IMR-90 (cell line): ENCODE measurements at regions not wholly inside any gene's neighbourhood (a gene's known extent, or its start where the extent isn't known, plus 50 kb on each side); places are given as distances from the start of the nearest gene placed in this dataset.

Source experiments
- ATAC-seq: fragments of 200-7000 bp; cut with Tn5 transposase; 2 replicates; pipeline ENCODE4 v1.9.1; 2020; ENCODE audit warnings: low read depth, mild to moderate bottlenecking, moderate library complexity
- BruUV-seq: library from RNA; stranded (reverse); fragments of 400-500 nt; replicated peaks from 2 replicates; lab custom pipeline; 2021; lab: Mats Ljungman, UMichigan
- CTCF ChIA-PET: fragments of 300-600 bp; formaldehyde crosslinking; extraction: SDS; loops from one replicate; lab custom pipeline; 2021; ENCODE audit warnings: antibody characterized with exemption; lab: Yijun Ruan, JAX
- POLR2A ChIA-PET: fragments of 300-600 bp; sonication (Branson Sonifier 250); formaldehyde crosslinking; loops from one replicate; lab custom pipeline; 2022; ENCODE audit warnings: antibody characterized with exemption; ENCODE audit not compliant: unreplicated experiment; lab: Charles Lee
- DNase-seq: peaks from one replicate; pipeline ENCODE4 v3.0.0; 2013
- H2AFZ ChIP-seq: replicated peaks from 2 replicates; pipeline ENCODE3; 2013; ENCODE audit warnings: low read length, mild to moderate bottlenecking; ENCODE audit not compliant: poor library complexity
- H2AK5ac ChIP-seq: 2 replicates; pipeline ENCODE4 v1.6.1; 2013; ENCODE audit warnings: low read depth, low read length, inconsistent platforms
- H2AK9ac ChIP-seq: replicated peaks from 2 replicates; pipeline ENCODE3; 2013; ENCODE audit warnings: mild to moderate bottlenecking, low read depth, low read length, moderate library complexity; ENCODE audit not compliant: poor library complexity
- H2BK120ac ChIP-seq: 2 replicates; pipeline ENCODE4 v1.6.1; 2013; ENCODE audit warnings: low read depth, low read length, inconsistent platforms
- H2BK15ac ChIP-seq: 3 replicates; pipeline ENCODE4 v1.6.1; 2013; ENCODE audit warnings: low read depth, low read length, inconsistent platforms
- H2BK20ac ChIP-seq: 2 replicates; pipeline ENCODE4 v1.6.1; 2013; ENCODE audit warnings: low read depth, mild to moderate bottlenecking, inconsistent platforms, low read length, moderate library complexity
- H2BK5ac ChIP-seq: 2 replicates; pipeline ENCODE4 v1.6.1; 2013; ENCODE audit warnings: mild to moderate bottlenecking, low read depth, low read length, inconsistent platforms; ENCODE audit not compliant: poor library complexity, severe bottlenecking
- H3K14ac ChIP-seq: replicated peaks from 2 replicates; pipeline ENCODE4 v1.6.1; 2013; ENCODE audit warnings: low read depth, low read length, inconsistent platforms
- H3K18ac ChIP-seq: 2 replicates; pipeline ENCODE4 v1.6.1; 2013; ENCODE audit warnings: low read depth, low read length, control low read depth
- H3K23ac ChIP-seq: 2 replicates; pipeline ENCODE4 v1.6.1; 2013; ENCODE audit warnings: low read depth, low read length, inconsistent platforms
- H3K27ac ChIP-seq: 2 replicates; pipeline ENCODE4 v1.5.1; 2013; ENCODE audit warnings: mild to moderate bottlenecking, control low read depth, low read length; ENCODE audit not compliant: insufficient read depth
- H3K27me3 ChIP-seq: 2 replicates; pipeline ENCODE4 v1.6.1; 2013; ENCODE audit warnings: low read length; ENCODE audit not compliant: control insufficient read depth, insufficient read depth
- H3K36me3 ChIP-seq: 2 replicates; pipeline ENCODE4 v1.6.1; 2013; ENCODE audit warnings: low read length, mixed read lengths; ENCODE audit not compliant: control insufficient read depth, insufficient read depth
- H3K4ac ChIP-seq: 2 replicates; pipeline ENCODE4 v1.6.1; 2013; ENCODE audit warnings: low read depth, low read length, inconsistent platforms
- H3K4me1 ChIP-seq: 2 replicates; pipeline ENCODE4 v1.6.1; 2013; ENCODE audit warnings: low read length, mixed read lengths; ENCODE audit not compliant: control insufficient read depth, insufficient read depth
- H3K4me2 ChIP-seq: 2 replicates; pipeline ENCODE4 v1.6.1; 2013; ENCODE audit warnings: low read depth, mild to moderate bottlenecking, control low read depth, low read length, moderate library complexity
- H3K4me3 ChIP-seq: 2 replicates; pipeline ENCODE4 v1.5.1; 2013; ENCODE audit warnings: low read depth, mild to moderate bottlenecking, control low read depth, low read length, moderate library complexity; ENCODE audit not compliant: insufficient read depth
- H3K56ac ChIP-seq: 2 replicates; pipeline ENCODE4 v1.6.1; 2013; ENCODE audit warnings: low read length, inconsistent platforms; ENCODE audit not compliant: insufficient read depth; ENCODE audit errors: extremely low read depth
- H3K79me1 ChIP-seq, 2 experiments: 2 replicates each; pipeline ENCODE4 v1.6.1; 2013; ENCODE audit warnings: low read length in 2 of 2, inconsistent platforms in 1 of 2, low read depth in 1 of 2
- H3K9ac ChIP-seq: 2 replicates; pipeline ENCODE4 v1.6.1; 2013; ENCODE audit warnings: low read depth, low read length, control low read depth
- H3K9me1 ChIP-seq: 2 replicates; pipeline ENCODE4 v1.6.1; 2013; ENCODE audit warnings: low read length, inconsistent platforms; ENCODE audit not compliant: insufficient read depth
- H3K9me3 ChIP-seq: 2 replicates; pipeline ENCODE4 v1.6.1; 2013; ENCODE audit warnings: low read length; ENCODE audit not compliant: control insufficient read depth, insufficient read depth
- H4K20me1 ChIP-seq: 2 replicates; pipeline ENCODE4 v1.6.1; 2013; ENCODE audit warnings: low read length, inconsistent platforms; ENCODE audit not compliant: insufficient read depth
- H4K5ac ChIP-seq: 2 replicates; pipeline ENCODE4 v1.6.1; 2013; ENCODE audit warnings: mild to moderate bottlenecking, low read depth, low read length, control low read depth
- H4K8ac ChIP-seq, 2 experiments: 2 replicates each; pipeline ENCODE4 v1.6.1; 2013; ENCODE audit warnings: low read depth in 2 of 2, low read length in 2 of 2, control low read depth in 1 of 2, inconsistent platforms in 1 of 2
- H4K91ac ChIP-seq: 2 replicates; pipeline ENCODE4 v1.6.1; 2013; ENCODE audit warnings: low read depth, low read length, inconsistent platforms; ENCODE audit not compliant: insufficient read depth
- BHLHE40 ChIP-seq: fragments of 150-350 bp; IDR thresholded peaks from 2 replicates; pipeline ENCODE4 v1.6.1; 2016; ENCODE audit warnings: mild to moderate bottlenecking, low read depth, low read length
- CEBPB ChIP-seq: IDR thresholded peaks from 2 replicates; pipeline ENCODE4 v1.6.1; 2012; ENCODE audit warnings: low read depth, low read length, improper control_type of control experiment
- CHD1 ChIP-seq: IDR thresholded peaks from 2 replicates; pipeline ENCODE4 v1.6.1; 2012; ENCODE audit warnings: low read depth, low read length, improper control_type of control experiment
- FOS ChIP-seq: fragments of 150-350 bp; IDR thresholded peaks from 2 replicates; pipeline ENCODE4 v1.6.1; 2016; ENCODE audit warnings: low read depth, low read length
- MAFK ChIP-seq: IDR thresholded peaks from 2 replicates; pipeline ENCODE4 v1.6.1; 2012; ENCODE audit warnings: low read depth, low read length, improper control_type of control experiment
- MAZ ChIP-seq: IDR thresholded peaks from 2 replicates; pipeline ENCODE4 v1.6.1; 2012; ENCODE audit warnings: low read depth, mild to moderate bottlenecking, low read length, improper control_type of control experiment, moderate library complexity, borderline replicate concordance
- MXI1 ChIP-seq: IDR thresholded peaks from 2 replicates; pipeline ENCODE4 v1.6.1; 2012; ENCODE audit warnings: low read depth, mild to moderate bottlenecking, low read length, moderate library complexity, borderline replicate concordance
- NFE2L2 ChIP-seq: fragments of 150-350 bp; IDR thresholded peaks from 2 replicates; pipeline ENCODE4 v1.6.1; 2016; ENCODE audit warnings: low read depth, mild to moderate bottlenecking, low read length
- POLR2A ChIP-seq: IDR thresholded peaks from 2 replicates; pipeline ENCODE4 v1.6.1; 2012; ENCODE audit warnings: mild to moderate bottlenecking, low read depth, low read length
- RAD21 ChIP-seq: IDR thresholded peaks from 2 replicates; pipeline ENCODE4 v1.6.1; 2012; ENCODE audit warnings: low read length, improper control_type of control experiment
- RCOR1 ChIP-seq: IDR thresholded peaks from 2 replicates; pipeline ENCODE4 v1.6.1; 2012; ENCODE audit warnings: mild to moderate bottlenecking, low read length, improper control_type of control experiment; ENCODE audit not compliant: insufficient replicate concordance
- RFX5 ChIP-seq: IDR thresholded peaks from 2 replicates; pipeline ENCODE4 v1.8.0; 2012; ENCODE audit warnings: low read depth, mild to moderate bottlenecking, low read length, moderate library complexity
- SMC3 ChIP-seq: fragments of 150-350 bp; IDR thresholded peaks from 2 replicates; pipeline ENCODE4 v1.6.1; 2016; ENCODE audit warnings: low read depth, mild to moderate bottlenecking, antibody characterized with exemption, low read length, moderate library complexity
- USF2 ChIP-seq: fragments of 150-350 bp; IDR thresholded peaks from 2 replicates; pipeline ENCODE4 v1.6.1; 2017; ENCODE audit warnings: mild to moderate bottlenecking, antibody characterized with exemption, low read length, low read depth
- WGBS, 2 experiments: methylation state at CpG; one replicate each; pipeline versions ENCODE4 v1.1.5 to v1.1.7; 2013; ENCODE audit warnings: missing lambda C conversion rate in 2 of 2; ENCODE audit not compliant: insufficient read length in 1 of 2; ENCODE audit errors: extremely low coverage in 2 of 2; 5-methylcytosine and 5-hydroxymethylcytosine counted together
- dilution Hi-C: fragments of 300-500 bp; cut with HindIII; formaldehyde crosslinking; loops from one replicate; pipeline ENCODE4 v1.14.3; 2018; ENCODE audit warnings: low sequenced_read_pairs; ENCODE audit not compliant: unreplicated experiment
- in situ Hi-C: fragments of 300-500 bp; cut with MboI; formaldehyde crosslinking; loops from 3 replicates; pipeline ENCODE4 v1.14.3; 2019; ENCODE audit warnings: low sequenced_read_pairs, inconsistent platforms, mixed read lengths
- intact Hi-C: fragments of 100-400 bp; cut with micrococcal nuclease; formaldehyde crosslinking; loops from 2 replicates; pipeline ENCODE4 v1.10.0; 2022
- TF ChIP-seq, protein P1 (sequence below): fragments of 150-350 bp; IDR thresholded peaks from 2 replicates; pipeline ENCODE4 v1.6.1; 2016; ENCODE audit warnings: low read depth, mild to moderate bottlenecking, low read length, moderate library complexity, borderline replicate concordance
- TF ChIP-seq, protein P2 (sequence below): conservative IDR thresholded peaks from 2 replicates; pipeline ENCODE4 v1.5.1; 2012; ENCODE audit warnings: mild to moderate bottlenecking, low read depth, low read length, improper control_type of control experiment

- Histone ChIP-seq H3K4me1 (no peaks in the 10 kb centered on the region), H3K4me3 (no peak overlapping the region), H3K36me3 (no peaks in the 10 kb centered on the region), H3K23ac (no peak overlapping the region), H3K27me3 (no peaks in the 10 kb centered on the region), H3K4ac (no peak overlapping the region), H3K4me2 (no peak overlapping the region), H2BK15ac (no peak overlapping the region), H3K14ac (no peak overlapping the region), H4K91ac (no peak overlapping the region), H2BK20ac (no peak overlapping the region), H3K9me1 (no peaks in the 10 kb centered on the region), H4K5ac (no peak overlapping the region), H3K9ac (no peak overlapping the region), H4K20me1 (no peaks in the 10 kb centered on the region), H2BK5ac (no peak overlapping the region), H3K18ac (no peak overlapping the region), H2BK120ac (no peak overlapping the region), H2AK5ac (no peak overlapping the region), H3K56ac (no peak overlapping the region), H2AFZ (no peak overlapping the region), H3K79me1 (no peaks in the 10 kb centered on the region), H3K9me3 (no peaks in the 10 kb centered on the region), H3K27ac (no peak overlapping the region), H2AK9ac (no peak overlapping the region), H4K8ac (no peak overlapping the region)
- TF ChIP-seq, protein P1, sequence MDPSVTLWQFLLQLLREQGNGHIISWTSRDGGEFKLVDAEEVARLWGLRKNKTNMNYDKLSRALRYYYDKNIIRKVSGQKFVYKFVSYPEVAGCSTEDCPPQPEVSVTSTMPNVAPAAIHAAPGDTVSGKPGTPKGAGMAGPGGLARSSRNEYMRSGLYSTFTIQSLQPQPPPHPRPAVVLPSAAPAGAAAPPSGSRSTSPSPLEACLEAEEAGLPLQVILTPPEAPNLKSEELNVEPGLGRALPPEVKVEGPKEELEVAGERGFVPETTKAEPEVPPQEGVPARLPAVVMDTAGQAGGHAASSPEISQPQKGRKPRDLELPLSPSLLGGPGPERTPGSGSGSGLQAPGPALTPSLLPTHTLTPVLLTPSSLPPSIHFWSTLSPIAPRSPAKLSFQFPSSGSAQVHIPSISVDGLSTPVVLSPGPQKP: no peak
- TF ChIP-seq POLR2A (no peak), RCOR1 (no peak), RFX5 (no peak), MXI1 (no peak), BHLHE40 (no peak), USF2 (no peak), NFE2L2 (no peak), MAFK (no peak), FOS (no peak), CEBPB (no peak), MAZ (no peak), SMC3 (no peak), RAD21 (no peak), CHD1 (no peak)
- TF ChIP-seq, protein P2, sequence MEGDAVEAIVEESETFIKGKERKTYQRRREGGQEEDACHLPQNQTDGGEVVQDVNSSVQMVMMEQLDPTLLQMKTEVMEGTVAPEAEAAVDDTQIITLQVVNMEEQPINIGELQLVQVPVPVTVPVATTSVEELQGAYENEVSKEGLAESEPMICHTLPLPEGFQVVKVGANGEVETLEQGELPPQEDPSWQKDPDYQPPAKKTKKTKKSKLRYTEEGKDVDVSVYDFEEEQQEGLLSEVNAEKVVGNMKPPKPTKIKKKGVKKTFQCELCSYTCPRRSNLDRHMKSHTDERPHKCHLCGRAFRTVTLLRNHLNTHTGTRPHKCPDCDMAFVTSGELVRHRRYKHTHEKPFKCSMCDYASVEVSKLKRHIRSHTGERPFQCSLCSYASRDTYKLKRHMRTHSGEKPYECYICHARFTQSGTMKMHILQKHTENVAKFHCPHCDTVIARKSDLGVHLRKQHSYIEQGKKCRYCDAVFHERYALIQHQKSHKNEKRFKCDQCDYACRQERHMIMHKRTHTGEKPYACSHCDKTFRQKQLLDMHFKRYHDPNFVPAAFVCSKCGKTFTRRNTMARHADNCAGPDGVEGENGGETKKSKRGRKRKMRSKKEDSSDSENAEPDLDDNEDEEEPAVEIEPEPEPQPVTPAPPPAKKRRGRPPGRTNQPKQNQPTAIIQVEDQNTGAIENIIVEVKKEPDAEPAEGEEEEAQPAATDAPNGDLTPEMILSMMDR: no peak
- CTCF ChIA-PET: no interaction called here
- intact Hi-C loops (no loop called here), in situ Hi-C loops (no loop called here), dilution Hi-C loops (no loop called here)
- DNase-seq (no peak), ATAC-seq (no peak)
- no CpG with 5 or more reads among the region's 2 CpGs for WGBS, 2 experiments
- POLR2A ChIA-PET: no interaction called here
- BruUV-seq: no TSS peak
These were observed 224.3 kb upstream of the IRX5 start for GRCh38 chr16:54706406-54706805.
